ENCODE measurements at regions not wholly inside any gene's neighbourhood (a gene's known extent, or its start where the extent isn't known, plus 50 kb on each side); places are given as distances from the start of the nearest gene placed in this dataset.

DNA sequence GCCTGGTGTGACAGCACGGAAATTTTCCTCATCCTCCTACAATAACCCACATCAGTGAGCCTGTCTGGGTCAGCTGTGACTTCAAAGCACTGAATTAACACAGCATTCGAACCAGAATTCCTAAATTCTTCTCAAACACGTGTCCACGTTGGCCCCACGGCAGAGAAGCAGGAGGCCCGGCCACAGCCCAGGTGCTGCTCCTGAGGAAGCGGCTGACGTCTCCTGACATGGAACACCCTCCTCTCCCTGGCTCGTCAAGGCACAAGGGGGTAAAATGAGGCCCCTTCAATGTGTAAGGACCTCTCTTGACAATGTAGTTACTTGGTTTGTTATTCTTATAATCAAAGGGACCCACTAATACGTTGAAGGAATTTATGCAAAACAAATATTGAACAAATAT is 156.3 kb upstream of the GSC start (continued):
- TF ChIP-seq SP4 (IDR thresholded peaks at IDR 0.05; ENCODE audit: low read length), result no peak

Data from H1 (cell line).